ENCODE measurements at regions not wholly inside any gene's neighbourhood (a gene's known extent, or its start where the extent isn't known, plus 50 kb on each side); places are given as distances from the start of the nearest gene placed in this dataset.

DNA sequence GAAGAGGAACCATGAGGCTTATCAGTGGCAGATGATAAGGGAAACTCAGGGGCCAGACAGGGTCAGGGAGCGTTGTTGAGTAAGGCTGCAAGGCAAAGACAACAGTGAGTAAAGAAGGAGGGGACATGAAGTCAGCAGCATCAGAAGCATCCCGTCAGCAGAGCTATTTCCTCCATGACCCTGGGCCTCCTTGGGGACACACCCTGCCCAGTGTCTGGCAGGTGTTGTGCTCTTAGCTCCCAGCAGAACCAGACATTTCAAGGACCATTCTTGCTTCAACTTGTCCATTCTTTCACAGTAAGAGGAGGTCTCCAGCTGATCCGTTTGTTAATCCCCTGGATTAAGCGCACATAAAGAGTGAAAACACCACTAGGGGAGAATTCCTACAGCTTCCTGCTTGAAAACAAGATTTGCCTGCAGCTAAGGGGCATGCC is 88.7 kb upstream of the MEIS1 start:
- WGBS, 2 experiments (ENCODE audit: extremely low coverage in 1 of 2, insufficient coverage in 1 of 2, insufficient read length in 1 of 2, insufficient replicate concordance in 2 of 2, low coverage in 1 of 2, low lambda C conversion rate in 2 of 2, missing lambda C conversion rate in 1 of 2), result 78% methylated on average over 4 of the region's 4 CpGs; no CpG with 5 or more reads in 1 of the 2 experiments
- H3K14ac ChIP-seq (ENCODE audit: insufficient read length), result no peak overlapping the region
- H3K4me2 ChIP-seq (ENCODE audit: insufficient read depth in 1 of 2, low read depth in 2 of 2, low read length in 2 of 2), result no peak overlapping the region
- H3K79me1 ChIP-seq (ENCODE audit: low read depth, low read length), result no peaks in the 10 kb centered on the region
- CTCF ChIA-PET (ENCODE audit: partially characterized antibody), result interaction anchor here (1.6 kb wide), 1 partner anchor 15 kb away, joined by 4 read pairs; no protein-coding TSS in a partner anchor
- H3K56ac ChIP-seq (replicated peaks; ENCODE audit: insufficient read length, low read depth, low read length), result no peak overlapping the region
- no peaks in the 10 kb centered on the region for H3K27me3 ChIP-seq (replicated peaks in 1 of 4; ENCODE audit: control insufficient read depth in 3 of 4, extremely low read depth in 1 of 4, insufficient read depth in 3 of 4, low read length in 3 of 4)
- no peaks in the 10 kb centered on the region for H3K79me2 ChIP-seq (ENCODE audit: control insufficient read depth in 1 of 2, insufficient read depth in 2 of 2, low read length in 2 of 2)
- no peak overlapping the region for H3K9ac ChIP-seq (replicated peaks in 1 of 4; ENCODE audit: extremely low read depth in 1 of 4, low read depth in 3 of 4, low read length in 3 of 4)
- H3K9me3 ChIP-seq (ENCODE audit: insufficient read depth in 2 of 2, low read depth in 1 of 2, low read length in 1 of 2), result peaks cover 7 to 8% of the 10 kb centered on the region in 2 experiments; a peak in 3 of 4 replicates
- H2AK5ac ChIP-seq (ENCODE audit: low read depth, low read length), result no peak overlapping the region
- no peak overlapping the region for H3K4ac ChIP-seq (replicated peaks; ENCODE audit: insufficient read length, low read depth, low read length)
- H4K20me1 ChIP-seq (replicated peaks in 1 of 2; ENCODE audit: control insufficient read depth in 1 of 2, insufficient read depth in 2 of 2, low read length in 2 of 2), result no peaks in the 10 kb centered on the region
- H3K36me3 ChIP-seq (ENCODE audit: control insufficient read depth in 2 of 4, insufficient read depth in 4 of 4, low read length in 3 of 4), result no peaks in the 10 kb centered on the region; a peak in 1 of 8 replicates
- no peak overlapping the region for H3K23ac ChIP-seq (ENCODE audit: insufficient read length)
- H4K5ac ChIP-seq (ENCODE audit: insufficient read length, low read depth, low read length), result no peak overlapping the region
- DNase-seq (ENCODE audit: low read depth in 1 of 2, low spot score in 2 of 2) (no peak), FAIRE-seq (no peak)
- peak overlapping the region; percentile 15; the same call in 1 of the 2 replicates for H3K27ac ChIP-seq (ENCODE audit: low read depth, low read length)
- POLR2A ChIA-PET (ENCODE audit: partially characterized antibody), result no interaction called here
- no peak overlapping the region for H2BK5ac ChIP-seq (ENCODE audit: low read depth, low read length)
- no peak overlapping the region for H2BK20ac ChIP-seq (ENCODE audit: low read length)
- H3K4me1 ChIP-seq (replicated peaks in 1 of 4; ENCODE audit: control insufficient read depth in 3 of 4, insufficient read depth in 4 of 4, low read length in 3 of 4), result no peaks in the 10 kb centered on the region
- H3K23me2 ChIP-seq (ENCODE audit: low read depth, low read length), result no peaks in the 10 kb centered on the region
- TF ChIP-seq KDM1A (IDR thresholded peaks at IDR 0.05; ENCODE audit: borderline replicate concordance, low read length), result no peak
- H3K18ac ChIP-seq (ENCODE audit: extremely low read depth, low read length), result no peak overlapping the region
- H4K91ac ChIP-seq (replicated peaks; ENCODE audit: insufficient read length, low read length), result no peak overlapping the region
- H2BK120ac ChIP-seq (replicated peaks; ENCODE audit: low read depth, low read length), result no peak overlapping the region
- no peak overlapping the region for H2BK15ac ChIP-seq (ENCODE audit: low read length)
- H3K4me3 ChIP-seq (ENCODE audit: extremely low read depth in 1 of 4, insufficient read depth in 2 of 4, low read depth in 3 of 4, low read length in 4 of 4), result no peak overlapping the region
- H2BK12ac ChIP-seq (ENCODE audit: low read depth, low read length), result no peak overlapping the region
- no peak overlapping the region for H2AFZ ChIP-seq (ENCODE audit: low read length)
- no peak overlapping the region for H4K8ac ChIP-seq (ENCODE audit: extremely low read depth, insufficient read depth, low read length)
